ENCODE measurements at regions not wholly inside any gene's neighbourhood (a gene's known extent, or its start where the extent isn't known, plus 50 kb on each side); places are given as distances from the start of the nearest gene placed in this dataset.

- no peak for TF ChIP-seq CTCF (IDR thresholded peaks at IDR 0.05)
- no peak for TF ChIP-seq POLR2A (IDR thresholded peaks at IDR 0.05)
Measured at GRCh38 chr4:151561551-151562256, 152.7 kb downstream of the FHIP1A start.
